Naive thymus-derived CD4-positive, alpha-beta T cell (primary cell): ENCODE measurements at regions not wholly inside any gene's neighbourhood (a gene's known extent, or its start where the extent isn't known, plus 50 kb on each side); places are given as distances from the start of the nearest gene placed in this dataset.
"Not testable (repeated sequence)": the region's sequence is repeated elsewhere in the genome, so short reads cannot be mapped to it uniquely, and the experiment has no call there.

Experiments used
- ATAC-seq: fragments of 150-1000 bp; cut with Tn5 transposase; 2 replicates; pipeline ENCODE4 v1.10.0; 2021; ENCODE audit warnings: mild to moderate bottlenecking, moderate library complexity
- CTCF ChIA-PET: fragments of 350-600 bp; sonication (Branson Sonifier 250); formaldehyde crosslinking; loops from one replicate; lab custom pipeline; 2021; ENCODE audit warnings: antibody characterized with exemption; lab: Charles Lee
- POLR2A ChIA-PET: fragments of 350-600 bp; sonication (Branson Sonifier 250); formaldehyde crosslinking; loops from one replicate; lab custom pipeline; 2021; ENCODE audit warnings: antibody characterized with exemption, inconsistent platforms; lab: Charles Lee
- DNase-seq, 9 donors: peaks; one replicate each; pipeline versions ENCODE4 v3.0.0 to v3.0.0-alpha.2; 2020 to 2022; ENCODE audit warnings: mixed read lengths in 1 of 9
- H3K27ac ChIP-seq: one replicate; pipeline ENCODE4 v1.7.0; 2013; ENCODE audit warnings: mild to moderate bottlenecking, low read depth, low read length, moderate library complexity
- H3K27me3 ChIP-seq, 2 donors: one replicate each; pipeline ENCODE4 v1.7.0; 2013; ENCODE audit warnings: low read length in 2 of 2, mild to moderate bottlenecking in 2 of 2, moderate library complexity in 2 of 2; ENCODE audit not compliant: control insufficient read depth in 2 of 2, insufficient read depth in 2 of 2
- H3K36me3 ChIP-seq, 3 experiments: 1 replicate in 2 of 3; 2 replicates in 1 of 3; pipeline ENCODE4 v1.7.0; 2013; ENCODE audit warnings: low read length in 3 of 3, mild to moderate bottlenecking in 3 of 3, moderate library complexity in 1 of 3; ENCODE audit not compliant: insufficient read depth in 3 of 3, control insufficient read depth in 2 of 3
- H3K4me1 ChIP-seq, 2 donors: one replicate each; pipeline ENCODE4 v1.7.0; 2013; ENCODE audit warnings: low read length in 2 of 2, mild to moderate bottlenecking in 2 of 2, moderate library complexity in 1 of 2; ENCODE audit not compliant: control insufficient read depth in 2 of 2, insufficient read depth in 2 of 2
- H3K4me3 ChIP-seq: 2 replicates; pipeline ENCODE4 v1.7.0; 2013; ENCODE audit warnings: mild to moderate bottlenecking, low read length
- H3K9me3 ChIP-seq, 3 experiments: 1 replicate in 2 of 3; 2 replicates in 1 of 3; pipeline ENCODE4 v1.7.0; 2013; ENCODE audit warnings: low read length in 3 of 3; ENCODE audit not compliant: control insufficient read depth in 2 of 3
- H3K27ac Mint-ChIP-seq, 9 donors: one replicate each; pipeline ENCODE4 v1.8.0; 2020 to 2022; ENCODE audit warnings: mixed read lengths in 9 of 9, mild to moderate bottlenecking in 8 of 9, moderate library complexity in 5 of 9, inconsistent platforms in 2 of 9
- H3K27me3 Mint-ChIP-seq, 5 donors: one replicate each; pipeline ENCODE4 v1.8.0; 2021 to 2022; ENCODE audit warnings: mixed read lengths in 5 of 5, mild to moderate bottlenecking in 1 of 5
- H3K36me3 Mint-ChIP-seq, 5 donors: one replicate each; pipeline ENCODE4 v1.8.0; 2020 to 2022; ENCODE audit warnings: mixed read lengths in 5 of 5, mild to moderate bottlenecking in 3 of 5, inconsistent platforms in 1 of 5
- H3K4me1 Mint-ChIP-seq, 7 donors: one replicate each; pipeline ENCODE4 v1.8.0; 2020 to 2022; ENCODE audit warnings: mixed read lengths in 7 of 7, mild to moderate bottlenecking in 3 of 7, inconsistent platforms in 1 of 7
- H3K4me3 Mint-ChIP-seq, 10 donors: one replicate each; pipeline ENCODE4 v1.8.0; 2020 to 2022; ENCODE audit warnings: mild to moderate bottlenecking in 10 of 10, mixed read lengths in 10 of 10, moderate library complexity in 6 of 10, inconsistent platforms in 2 of 10
- H3K9me3 Mint-ChIP-seq, 11 donors: one replicate each; pipeline ENCODE4 v1.8.0; 2020 to 2022; ENCODE audit warnings: mixed read lengths in 11 of 11, mild to moderate bottlenecking in 4 of 11, inconsistent platforms in 1 of 11, moderate library complexity in 1 of 11
- intact Hi-C, 2 donors: fragments of 100-400 bp; cut with micrococcal nuclease; formaldehyde crosslinking; loops; one replicate each; pipeline ENCODE4 v1.15.1; 2023

GRCh38 chr15:29994284-29994683, 88.5 kb upstream of the GOLGA8J start:
- no peak overlapping the region for H3K4me3 Mint-ChIP-seq
- no peaks in the 10 kb centered on the region for H3K36me3 ChIP-seq
- peaks cover 0 to 34% (median 21%) of the 10 kb centered on the region in 5 donors for H3K27me3 Mint-ChIP-seq
- POLR2A ChIA-PET, result no interaction called here
- no peaks in the 10 kb centered on the region for H3K9me3 ChIP-seq
- intact Hi-C loops, result no loop called here
- CTCF ChIA-PET, result no interaction called here
- H3K4me1 Mint-ChIP-seq, result no peaks in the 10 kb centered on the region
- H3K36me3 Mint-ChIP-seq, result no peaks in the 10 kb centered on the region
- no peak overlapping the region for H3K27ac ChIP-seq
- peaks cover 0 to 5% (median 0%) of the 10 kb centered on the region in 11 donors for H3K9me3 Mint-ChIP-seq
- no peak overlapping the region for H3K4me3 ChIP-seq
- ATAC-seq, result no peak
- H3K27ac Mint-ChIP-seq, result no peak overlapping the region
- H3K27me3 ChIP-seq, result no peaks in the 10 kb centered on the region
- no peak for DNase-seq
- no peaks in the 10 kb centered on the region for H3K4me1 ChIP-seq

- Mint-ChIP-seq H3K27ac (no peak overlapping the region), H3K9me3 (peaks cover 0 to 4% (median 0%) of the 10 kb centered on the region in 11 donors), H3K4me1 (no peaks in the 10 kb centered on the region), H3K4me3 (no peak overlapping the region), H3K27me3 (peaks cover 0 to 51% (median 41%) of the 10 kb centered on the region in 5 donors), H3K36me3 (no peaks in the 10 kb centered on the region)
- ChIA-PET POLR2A (no interaction called here), CTCF (no interaction called here)
- Histone ChIP-seq H3K4me3 (no peak overlapping the region), H3K27ac (no peak overlapping the region), H3K36me3 (no peaks in the 10 kb centered on the region), H3K27me3 (no peaks in the 10 kb centered on the region), H3K9me3 (no peaks in the 10 kb centered on the region), H3K4me1 (no peaks in the 10 kb centered on the region)
- intact Hi-C loops, result no loop called here
- ATAC-seq (no peak), DNase-seq (no peak)
These were observed 91.8 kb upstream of the GOLGA8J start for GRCh38 chr15:29990954-29991353.

- POLR2A ChIA-PET, result no interaction called here
- H3K9me3 Mint-ChIP-seq, result peaks cover 0 to 4% (median 0%) of the 10 kb centered on the region in 11 donors
- Histone ChIP-seq H3K4me1 (no peaks in the 10 kb centered on the region), H3K27me3 (no peaks in the 10 kb centered on the region), H3K36me3 (no peaks in the 10 kb centered on the region), H3K27ac (no peak overlapping the region), H3K9me3 (no peaks in the 10 kb centered on the region), H3K4me3 (no peak overlapping the region)
- ATAC-seq, result no peak
- no peaks in the 10 kb centered on the region for H3K36me3 Mint-ChIP-seq
- no peak for DNase-seq
- H3K4me1 Mint-ChIP-seq, result no peaks in the 10 kb centered on the region
- no peak overlapping the region for H3K4me3 Mint-ChIP-seq
- no peak overlapping the region for H3K27ac Mint-ChIP-seq
- H3K27me3 Mint-ChIP-seq, result peaks cover 0 to 48% (median 41%) of the 10 kb centered on the region in 5 donors
- CTCF ChIA-PET, result no interaction called here
- intact Hi-C loops, result no loop called here
These were observed 92.7 kb upstream of the GOLGA8J start for GRCh38 chr15:29990035-29990434.

GRCh38 chr15:29988701-29989100, 94.1 kb upstream of the GOLGA8J start:
- Histone ChIP-seq H3K4me1 (no peaks in the 10 kb centered on the region), H3K4me3 (no peak overlapping the region), H3K36me3 (no peaks in the 10 kb centered on the region), H3K9me3 (no peaks in the 10 kb centered on the region), H3K27ac (no peak overlapping the region), H3K27me3 (no peaks in the 10 kb centered on the region)
- Mint-ChIP-seq H3K27me3 (peaks cover 0 to 46% (median 38%) of the 10 kb centered on the region in 5 donors), H3K36me3 (no peaks in the 10 kb centered on the region), H3K4me3 (no peak overlapping the region), H3K4me1 (no peaks in the 10 kb centered on the region), H3K9me3 (peaks cover 0 to 4% (median 0%) of the 10 kb centered on the region in 11 donors), H3K27ac (no peak overlapping the region)
- intact Hi-C loops, result no loop called here
- CTCF ChIA-PET, result no interaction called here
- no peak for ATAC-seq
- POLR2A ChIA-PET, result no interaction called here
- DNase-seq, result no peak

GRCh38 chr15:29986946-29987345, 95.8 kb upstream of the GOLGA8J start:
- intact Hi-C loops, result no loop called here
- Mint-ChIP-seq H3K36me3 (no peaks in the 10 kb centered on the region), H3K4me1 (no peaks in the 10 kb centered on the region), H3K27ac (no peak overlapping the region), H3K27me3 (peaks cover 0 to 46% (median 41%) of the 10 kb centered on the region in 5 donors), H3K9me3 (peaks cover 0 to 4% (median 0%) of the 10 kb centered on the region in 11 donors), H3K4me3 (no peak overlapping the region)
- Histone ChIP-seq H3K27me3 (no peaks in the 10 kb centered on the region), H3K36me3 (no peaks in the 10 kb centered on the region), H3K9me3 (no peaks in the 10 kb centered on the region), H3K4me1 (no peaks in the 10 kb centered on the region), H3K27ac (no peak overlapping the region), H3K4me3 (no peak overlapping the region)
- POLR2A ChIA-PET, result no interaction called here
- DNase-seq (no peak), ATAC-seq (no peak)
- CTCF ChIA-PET, result no interaction called here

- Histone ChIP-seq H3K27ac (no peak overlapping the region), H3K9me3 (no peaks in the 10 kb centered on the region), H3K27me3 (no peaks in the 10 kb centered on the region), H3K4me1 (no peaks in the 10 kb centered on the region), H3K36me3 (no peaks in the 10 kb centered on the region), H3K4me3 (no peak overlapping the region)
- DNase-seq, result no peak
- ChIA-PET POLR2A (no interaction called here), CTCF (no interaction called here)
- no peak for ATAC-seq
- Mint-ChIP-seq H3K27ac (no peak overlapping the region), H3K4me3 (no peak overlapping the region), H3K9me3 (peaks cover 0 to 3% (median 0%) of the 10 kb centered on the region in 11 donors), H3K27me3 (peaks cover 4 to 42% (median 24%) of the 10 kb centered on the region in 5 donors), H3K36me3 (no peaks in the 10 kb centered on the region), H3K4me1 (peaks cover 0 to 3% (median 0%) of the 10 kb centered on the region in 7 donors)
- intact Hi-C loops, result no loop called here
These were observed 104.1 kb upstream of the GOLGA8J start for GRCh38 chr15:29978411-29979382.

GRCh38 chr15:29974056-29974455, 108.7 kb upstream of the GOLGA8J start:
- H3K36me3 ChIP-seq, H3K4me1 ChIP-seq, H3K27me3 ChIP-seq, POLR2A ChIA-PET, H3K4me3 ChIP-seq, H3K9me3 ChIP-seq, intact Hi-C loops, DNase-seq, H3K4me1 Mint-ChIP-seq, H3K4me3 Mint-ChIP-seq, CTCF ChIA-PET, ATAC-seq, H3K27ac ChIP-seq, H3K27ac Mint-ChIP-seq: not testable (repeated sequence)
- Mint-ChIP-seq H3K9me3 (peaks cover 0 to 32% (median 10%) of the 10 kb centered on the region in 11 donors), H3K27me3 (peaks cover 39 to 76% (median 68%) of the 10 kb centered on the region in 5 donors), H3K36me3 (peaks cover 0 to 12% (median 0%) of the 10 kb centered on the region in 5 donors)
